Bone marrow (tissue), 2 donors: ENCODE measurements at regions not wholly inside any gene's neighbourhood (a gene's known extent, or its start where the extent isn't known, plus 50 kb on each side); places are given as distances from the start of the nearest gene placed in this dataset.

Source experiments
- DNase-seq, 2 donors: peaks; one replicate each; lab custom pipeline; 2025; lab: John Stamatoyannopoulos, UW

GRCh38 chr2:105593221-105593967 is 151.3 kb upstream of the NCK2 start:
- no peak for DNase-seq

- no peak for DNase-seq
Observed at GRCh38 chr2:105592288-105592687, 152.4 kb upstream of the NCK2 start.

- no peak for DNase-seq
Observed at GRCh38 chr2:105590780-105591660, 153.7 kb upstream of the NCK2 start.

DNA sequence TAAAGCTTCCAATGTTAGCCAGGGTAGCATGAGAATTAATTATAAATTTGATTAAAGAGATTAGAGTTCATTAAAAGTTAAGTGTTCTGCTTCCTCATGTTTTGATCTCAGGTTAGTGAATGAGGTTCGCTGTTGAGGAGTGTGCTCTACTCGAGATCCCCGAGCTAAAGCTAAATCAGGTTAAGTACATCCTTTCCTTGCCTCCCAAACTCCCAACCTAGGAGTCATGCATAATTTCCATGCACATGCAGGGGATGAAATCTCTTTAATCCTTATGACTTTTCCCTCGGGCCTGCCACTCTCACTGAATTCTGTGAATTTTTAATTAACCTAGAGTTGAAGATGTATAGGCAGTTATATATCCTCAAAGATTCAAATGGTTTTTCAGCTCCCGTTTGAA is 156.1 kb upstream of the NCK2 start:
- no peak for DNase-seq

GRCh38 chr2:105587637-105588036 is 157.1 kb upstream of the NCK2 start:
- no peak for DNase-seq

- no peak for DNase-seq
Observed at GRCh38 chr2:105584435-105585010, 160.2 kb upstream of the NCK2 start.

DNA sequence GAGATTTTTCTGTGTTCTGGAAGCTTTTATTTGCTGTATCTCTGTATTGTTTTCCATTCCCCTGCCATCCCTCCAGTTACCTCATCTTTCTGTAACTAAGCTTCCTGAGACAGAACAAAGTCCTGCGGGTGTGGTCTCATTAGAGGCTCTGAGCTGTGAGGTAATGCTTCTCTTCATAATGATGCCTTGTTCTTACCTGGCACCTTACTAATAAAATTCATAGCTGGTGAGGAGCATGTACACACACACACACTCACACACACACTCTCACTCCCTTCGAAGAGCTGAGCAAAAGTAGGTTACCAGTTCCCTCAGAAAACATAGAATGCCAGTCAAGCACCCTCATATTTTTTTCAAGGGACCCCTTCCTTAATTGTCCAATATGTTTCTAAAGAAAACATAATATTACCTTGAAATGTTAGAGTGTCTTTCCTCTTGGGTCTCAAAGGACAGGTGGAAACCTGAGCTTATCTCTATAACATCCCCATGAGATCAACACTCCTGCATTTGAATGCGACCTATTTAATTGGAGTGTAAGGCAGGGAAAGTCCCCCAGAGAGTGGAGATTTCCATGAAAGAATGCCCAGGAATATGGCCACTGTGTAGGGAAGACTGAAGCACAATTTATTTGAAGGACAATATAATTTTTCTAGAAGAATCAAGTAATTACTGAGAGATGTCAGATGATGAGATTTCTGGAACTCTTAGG is 161.6 kb upstream of the NCK2 start:
- no peak for DNase-seq

DNA sequence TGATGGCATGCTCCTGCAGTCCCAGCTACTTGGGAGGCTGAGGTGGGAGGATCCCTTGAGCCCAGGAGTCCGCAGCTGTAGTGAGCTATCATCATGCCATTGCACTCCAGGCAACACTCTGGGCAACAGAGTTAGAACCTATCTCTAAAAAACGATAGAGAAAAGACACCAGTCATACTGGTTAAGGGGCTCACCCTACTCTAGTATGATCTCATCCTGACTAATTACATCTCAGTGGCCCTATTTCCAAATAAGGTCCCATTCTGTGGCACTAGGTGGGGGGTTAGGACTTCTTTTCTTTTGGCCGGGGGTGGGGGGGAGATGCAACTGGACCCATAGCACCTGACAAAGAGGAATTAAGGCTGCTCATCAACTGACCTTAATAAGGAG is 163.2 kb upstream of the NCK2 start:
- DNase-seq, result no peak

- DNase-seq, result no peak
Observed at GRCh38 chr2:105580870-105581554, 163.7 kb upstream of the NCK2 start.

GRCh38 chr2:105580216-105580615 is 164.5 kb upstream of the NCK2 start:
- no peak for DNase-seq

- DNase-seq, result no peak
Observed at GRCh38 chr2:105578166-105578565, 166.5 kb upstream of the NCK2 start.

GRCh38 chr2:105577762-105578161 is 166.9 kb upstream of the NCK2 start:
- no peak for DNase-seq

- peak in 1 of 2 donors; percentile 41 for DNase-seq
Observed at GRCh38 chr2:105576440-105577241, 168.1 kb upstream of the NCK2 start.

DNA sequence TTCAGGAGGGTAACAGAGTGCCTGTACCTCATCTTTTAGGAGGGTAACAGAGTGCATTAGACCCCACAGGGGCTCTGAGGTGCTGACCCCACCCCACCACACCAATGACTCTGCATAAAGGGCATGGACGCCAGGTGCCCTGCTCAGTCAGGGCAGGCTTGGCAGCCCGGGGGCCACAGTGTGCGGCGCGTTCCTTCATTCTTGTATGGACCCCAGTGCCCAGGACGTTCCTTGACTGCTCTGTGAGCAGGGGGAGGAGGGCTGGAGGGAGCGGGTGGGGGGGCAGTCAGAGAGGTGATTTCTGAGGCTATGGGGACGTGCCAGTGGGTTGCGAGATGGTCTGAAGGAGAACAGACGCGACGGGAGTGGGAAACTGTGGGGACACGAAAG is 168.7 kb upstream of the NCK2 start:
- DNase-seq, result no peak

- no peak for DNase-seq
Observed at GRCh38 chr2:105575499-105576025, 169.2 kb upstream of the NCK2 start.

DNA sequence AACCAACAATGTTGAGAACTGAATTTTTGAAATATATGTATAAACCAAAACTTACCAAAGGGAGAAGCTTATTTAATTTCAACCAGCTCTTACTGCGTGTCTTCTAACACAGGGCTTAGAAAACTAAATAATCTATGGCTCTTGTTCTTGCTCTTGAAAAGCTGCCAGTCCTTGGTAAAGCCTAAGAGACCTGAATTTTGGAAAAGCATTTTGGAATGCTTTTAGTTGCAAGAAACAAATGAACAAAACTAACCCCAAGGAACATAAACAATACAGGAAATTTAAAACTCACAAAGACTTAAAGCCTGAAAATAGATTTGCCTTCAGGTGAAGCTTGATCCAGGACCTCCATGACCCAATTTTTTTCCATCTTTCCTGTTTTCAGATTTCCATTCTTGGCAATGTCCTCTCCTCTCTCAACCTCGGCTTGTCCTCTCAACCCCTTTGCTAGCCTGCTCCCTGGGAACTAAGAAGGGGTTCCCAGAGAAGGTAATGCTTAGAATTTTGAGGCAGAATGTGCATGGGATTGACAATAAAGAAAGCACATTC is 169.8 kb upstream of the NCK2 start:
- no peak for DNase-seq

DNA sequence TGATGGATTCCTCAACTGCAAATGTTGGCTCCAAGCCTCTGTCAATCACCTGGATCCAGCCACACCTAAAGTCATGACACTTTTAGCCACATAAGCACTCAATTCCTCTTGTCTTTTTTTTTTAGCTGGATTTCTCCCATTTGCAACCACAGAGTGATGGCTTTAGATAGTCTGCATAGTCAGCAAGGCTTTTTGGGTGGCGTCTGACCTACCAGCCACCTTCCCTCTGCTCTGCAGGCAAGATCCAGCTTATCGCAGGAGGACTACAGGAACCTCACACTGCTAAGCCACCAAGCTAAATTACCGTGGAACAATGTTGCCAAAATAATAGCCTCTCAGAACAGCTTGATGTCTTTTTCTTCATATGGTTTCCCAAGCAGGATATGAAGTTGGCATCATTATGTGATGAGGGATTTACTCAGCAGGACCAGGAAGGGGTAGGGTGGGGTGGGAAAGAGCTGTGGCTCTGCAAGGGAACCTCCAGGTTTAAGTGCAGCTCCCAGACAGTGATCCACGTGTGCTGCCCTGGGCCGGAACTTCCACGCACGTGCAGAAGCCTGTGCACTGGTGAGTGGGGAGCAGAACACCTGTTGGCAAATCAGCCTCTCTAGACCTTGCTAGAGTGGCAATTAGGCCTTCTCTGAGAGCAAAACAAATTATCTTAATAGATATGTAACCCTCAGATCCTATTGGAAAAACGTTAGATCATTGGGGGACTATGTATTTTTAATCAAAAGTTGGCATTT is 170.6 kb upstream of the NCK2 start:
- DNase-seq, result no peak

- no peak for DNase-seq
Observed at GRCh38 chr2:105573490-105573889, 171.2 kb upstream of the NCK2 start.

GRCh38 chr2:105571445-105571987 is 172.7 kb upstream of the FHL2 start:
- DNase-seq, result no peak
